Erythroblast (primary cell): ENCODE measurements at regions not wholly inside any gene's neighbourhood (a gene's known extent, or its start where the extent isn't known, plus 50 kb on each side); places are given as distances from the start of the nearest gene placed in this dataset.

ENCODE experiments used
- GATA1 ChIP-seq: IDR thresholded peaks from 2 replicates; pipeline ENCODE4 v1.6.1; 2011; ENCODE audit warnings: low read depth, mild to moderate bottlenecking, control low read depth, low read length, moderate library complexity
- POLR2A ChIP-seq: IDR thresholded peaks from 2 replicates; pipeline ENCODE4 v1.6.1; 2011; ENCODE audit warnings: mild to moderate bottlenecking, low read length

- TF ChIP-seq POLR2A (no peak), GATA1 (no peak)
Measured at GRCh38 chr12:128019996-128020544, 246.9 kb upstream of the TMEM132C start.
